OCI-LY1 (cell line): ENCODE measurements at regions not wholly inside any gene's neighbourhood (a gene's known extent, or its start where the extent isn't known, plus 50 kb on each side); places are given as distances from the start of the nearest gene placed in this dataset.

Source experiments
- CTCF ChIP-seq: fragments of 200-600 bp; sonication (generic), shearing (Covaris generic); IDR thresholded peaks from 2 replicates; pipeline ENCODE4 v1.5.1; 2017; ENCODE audit warnings: mild to moderate bottlenecking, antibody characterized with exemption, low read length, moderate library complexity, mixed read lengths
- EZH2 ChIP-seq: fragments of 200-600 bp; sonication (generic), shearing (Covaris generic); IDR thresholded peaks from 2 replicates; pipeline ENCODE4 v1.8.0; 2017; ENCODE audit warnings: borderline replicate concordance, mixed run types, mild to moderate bottlenecking, antibody characterized with exemption, low read length, moderate library complexity, mixed read lengths

- no peak for TF ChIP-seq CTCF
- no peak for TF ChIP-seq EZH2
Measured at GRCh38 chr2:187716301-187716700, 162.1 kb upstream of the TFPI start.
